Pancreas (tissue), 10 donors: ENCODE measurements at regions not wholly inside any gene's neighbourhood (a gene's known extent, or its start where the extent isn't known, plus 50 kb on each side); places are given as distances from the start of the nearest gene placed in this dataset.
"Not testable (repeated sequence)": the region's sequence is repeated elsewhere in the genome, so short reads cannot be mapped to it uniquely, and the experiment has no call there.

Experiments used
- ATAC-seq, 4 donors: fragments of 200-7000 bp; cut with Tn5 transposase; one replicate each; pipeline versions ENCODE4 v1.8.0 to v1.9.1; 2020; ENCODE audit warnings: mild to moderate bottlenecking in 4 of 4, moderate library complexity in 4 of 4
- DNase-seq, 6 donors: peaks; one replicate each; pipeline ENCODE4 v3.0.0-alpha.2; 2020
- FAIRE-seq: peaks from 2 replicates; lab custom pipeline; 2012; peaks lifted over from hg19 to GRCh38; lab: Jason Lieb, UNC
- H3K27ac ChIP-seq, 4 donors: fragments of 200-600 bp; sonication (generic); 1 replicate in 3 of 4; 2 replicates in 1 of 4; pipeline versions ENCODE4 v1.5.0 to v1.8.0; 2020
- H3K27me3 ChIP-seq, 4 donors: fragments of 200-600 bp; one replicate each; pipeline ENCODE4 v1.8.0; 2021
- H3K36me3 ChIP-seq, 3 donors: fragments of 200-600 bp; sonication (generic) in 1 of 3; one replicate each; pipeline versions ENCODE4 v1.5.0 to v1.8.0; 2020 to 2021
- H3K4me1 ChIP-seq, 3 donors: fragments of 200-600 bp; one replicate each; pipeline ENCODE4 v1.8.0; 2021
- H3K4me3 ChIP-seq, 4 donors: fragments of 200-600 bp; sonication (generic) in 2 of 4; one replicate each; pipeline versions ENCODE4 v1.5.0 to v1.8.0; 2020 to 2021
- H3K9me3 ChIP-seq, 4 donors: fragments of 200-600 bp; one replicate each; pipeline ENCODE4 v1.8.0; 2021
- WGBS, 2 donors: extraction: QIAGEN DNeasy Blood & Tissue Kit; methylation state at CpG; one replicate each; pipeline ENCODE4 v1.1.7; 2013; 5-methylcytosine and 5-hydroxymethylcytosine counted together
- intact Hi-C, 3 donors: fragments of 100-400 bp; cut with DNase I; formaldehyde crosslinking; loops; one replicate each; pipeline versions ENCODE4 v1.11.1 to v1.14.2; 2022
- TF ChIP-seq, protein P1 (sequence below), 4 donors: fragments of 200-600 bp; sonication (generic) in 3 of 4; IDR thresholded peaks; one replicate each; pipeline versions ENCODE4 v1.5.0 to v1.8.0; 2021; ENCODE audit warnings: antibody characterized with exemption in 4 of 4
- donor health status: healthy with polysubstance abuse.
- donor health status: DM: no; HTN: no; CAD: no; lungs with moderate emphysema.
- donor health status: DM: no; HTN: no; CAD: no.
- donor health status: control.
- donor health status: control.
- donor health status: Bipolar disorder and iron deficiency.
- donor health status: DM: yes; HTN: yes; CAD: no.
- donor health status: DM: no; HTN: no; CAD: no.
- donor health status: DM: no; HTN: no; CAD: no.
- donor health status: DM: yes; HTN: yes; CAD: no.

- DNase-seq = peak in 1 of 6 donors; percentile 43
These were observed 201.0 kb downstream of the ZNF716 start for GRCh38 chr7:57651006-57651405.

DNA sequence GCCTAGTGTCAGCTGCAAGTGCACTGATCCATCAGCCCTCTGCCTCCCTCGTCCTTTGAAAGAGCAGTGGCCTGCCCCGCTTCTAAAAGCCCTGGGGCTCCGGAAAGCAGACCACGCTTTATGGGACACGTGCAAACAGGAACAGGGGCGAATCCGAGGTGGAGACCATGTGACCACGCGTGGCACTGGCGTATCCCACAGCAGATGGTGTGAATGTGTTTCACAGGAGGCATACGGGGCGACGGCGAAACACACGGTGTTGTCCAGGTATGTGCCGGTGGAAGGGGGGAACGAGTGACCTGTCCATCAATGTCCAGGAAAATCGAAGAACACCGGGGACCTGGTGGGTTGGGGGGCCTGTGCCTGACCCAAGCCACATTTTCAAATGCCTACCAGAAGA is 201.6 kb downstream of the ZNF716 start:
- H3K4me1 ChIP-seq, H3K27me3 ChIP-seq, H3K9me3 ChIP-seq, H3K4me3 ChIP-seq, intact Hi-C loops, FAIRE-seq, H3K36me3 ChIP-seq, H3K27ac ChIP-seq, ATAC-seq: not testable (repeated sequence)
- WGBS, 2 donors = 77 to 86% methylated on average over 19 of the region's 19 CpGs
- DNase-seq = peak in 1 of 6 donors; percentile 67

More at GRCh38 chr7:57651006-57651405, 201.0 kb downstream of the ZNF716 start:
- no peaks in the 10 kb centered on the region for H3K27me3 ChIP-seq
- H3K27ac ChIP-seq = no peak overlapping the region
- H3K9me3 ChIP-seq = no peaks in the 10 kb centered on the region
- no peak overlapping the region for H3K4me3 ChIP-seq
- intact Hi-C loops = no loop called here
- TF ChIP-seq, protein P1, sequence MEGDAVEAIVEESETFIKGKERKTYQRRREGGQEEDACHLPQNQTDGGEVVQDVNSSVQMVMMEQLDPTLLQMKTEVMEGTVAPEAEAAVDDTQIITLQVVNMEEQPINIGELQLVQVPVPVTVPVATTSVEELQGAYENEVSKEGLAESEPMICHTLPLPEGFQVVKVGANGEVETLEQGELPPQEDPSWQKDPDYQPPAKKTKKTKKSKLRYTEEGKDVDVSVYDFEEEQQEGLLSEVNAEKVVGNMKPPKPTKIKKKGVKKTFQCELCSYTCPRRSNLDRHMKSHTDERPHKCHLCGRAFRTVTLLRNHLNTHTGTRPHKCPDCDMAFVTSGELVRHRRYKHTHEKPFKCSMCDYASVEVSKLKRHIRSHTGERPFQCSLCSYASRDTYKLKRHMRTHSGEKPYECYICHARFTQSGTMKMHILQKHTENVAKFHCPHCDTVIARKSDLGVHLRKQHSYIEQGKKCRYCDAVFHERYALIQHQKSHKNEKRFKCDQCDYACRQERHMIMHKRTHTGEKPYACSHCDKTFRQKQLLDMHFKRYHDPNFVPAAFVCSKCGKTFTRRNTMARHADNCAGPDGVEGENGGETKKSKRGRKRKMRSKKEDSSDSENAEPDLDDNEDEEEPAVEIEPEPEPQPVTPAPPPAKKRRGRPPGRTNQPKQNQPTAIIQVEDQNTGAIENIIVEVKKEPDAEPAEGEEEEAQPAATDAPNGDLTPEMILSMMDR (IDR thresholded peaks at IDR 0.05) = no peak
- WGBS, 2 donors = 64 to 66% methylated on average over 28 of the region's 28 CpGs
- no peaks in the 10 kb centered on the region for H3K4me1 ChIP-seq
- FAIRE-seq (no peak), ATAC-seq (no peak)
- H3K36me3 ChIP-seq = no peaks in the 10 kb centered on the region

DNA sequence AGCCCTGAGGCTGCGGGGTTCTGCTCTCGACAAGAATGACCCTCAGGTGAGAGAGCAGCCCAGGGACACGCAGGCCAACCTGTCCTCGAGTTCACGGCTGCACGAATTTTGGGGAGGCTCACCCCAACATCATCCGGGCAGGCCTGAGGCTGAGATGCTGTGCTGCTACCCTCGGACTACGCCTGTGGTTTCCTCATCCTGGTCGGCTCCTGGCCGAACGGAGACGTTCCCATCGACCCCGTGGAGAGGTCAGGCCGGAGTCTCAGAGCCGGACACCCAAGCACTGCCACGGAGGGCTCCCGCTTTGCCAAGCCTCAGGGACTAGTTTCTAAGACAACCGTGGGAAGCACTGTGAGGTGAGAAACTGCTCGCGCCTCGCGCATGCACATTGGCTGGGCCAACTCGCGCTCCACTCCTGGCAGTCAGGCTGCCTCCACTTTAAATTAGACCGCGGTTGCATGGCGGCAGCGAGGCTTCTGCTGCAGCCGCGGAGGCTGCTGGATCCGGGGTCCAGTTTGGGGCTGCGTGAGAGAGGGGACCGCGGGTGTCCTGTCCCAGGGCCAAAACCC is 203.4 kb downstream of the ZNF716 start:
- H3K4me1 ChIP-seq = no peaks in the 10 kb centered on the region
- no peaks in the 10 kb centered on the region for H3K9me3 ChIP-seq
- TF ChIP-seq, protein P1 (IDR thresholded peaks at IDR 0.05) = no peak
- WGBS, 2 donors = 78 to 81% methylated on average over 36 of the region's 36 CpGs
- H3K27me3 ChIP-seq = no peaks in the 10 kb centered on the region
- no peak overlapping the region for H3K27ac ChIP-seq
- H3K36me3 ChIP-seq = no peaks in the 10 kb centered on the region
- no peak overlapping the region for H3K4me3 ChIP-seq
- FAIRE-seq (no peak), ATAC-seq (no peak), DNase-seq (peak in 1 of 6 donors; percentile 45)
- intact Hi-C loops = no loop called here

GRCh38 chr7:57655156-57655871 is 205.3 kb downstream of the ZNF716 start:
- H3K27ac ChIP-seq, H3K4me3 ChIP-seq, DNase-seq, intact Hi-C loops, H3K36me3 ChIP-seq, H3K27me3 ChIP-seq, H3K9me3 ChIP-seq, H3K4me1 ChIP-seq, ATAC-seq, FAIRE-seq: not testable (repeated sequence)
- WGBS, 2 donors = 65 to 74% methylated on average over 31 of the region's 31 CpGs

- ATAC-seq, H3K27me3 ChIP-seq, H3K4me3 ChIP-seq, H3K4me1 ChIP-seq, DNase-seq, H3K36me3 ChIP-seq, H3K9me3 ChIP-seq, H3K27ac ChIP-seq, intact Hi-C loops, FAIRE-seq: not testable (repeated sequence)
- 30 to 36% methylated on average over 4 of the region's 4 CpGs for WGBS, 2 donors
These were observed 209.2 kb downstream of the ZNF716 start for GRCh38 chr7:57659226-57659625.

- H3K27ac ChIP-seq, H3K36me3 ChIP-seq, H3K4me3 ChIP-seq, intact Hi-C loops, ATAC-seq, DNase-seq, H3K9me3 ChIP-seq, H3K27me3 ChIP-seq, FAIRE-seq, H3K4me1 ChIP-seq: not testable (repeated sequence)
- 4 to 8% methylated on average over 1 of the region's 1 CpG for WGBS, 2 donors
These were observed 227.0 kb downstream of the ZNF716 start for GRCh38 chr7:57676928-57677327.

GRCh38 chr7:57685418-57685817 is 235.4 kb downstream of the ZNF716 start:
- DNase-seq (peak in 1 of 6 donors; percentile 51), ATAC-seq (no peak), FAIRE-seq (no peak)
- H3K36me3 ChIP-seq = no peaks in the 10 kb centered on the region
- intact Hi-C loops = no loop called here
- no peaks in the 10 kb centered on the region for H3K4me1 ChIP-seq
- no peaks in the 10 kb centered on the region for H3K9me3 ChIP-seq
- 21 to 23% methylated on average over 1 of the region's 1 CpG for WGBS, 2 donors
- no peak overlapping the region for H3K4me3 ChIP-seq
- H3K27me3 ChIP-seq = no peaks in the 10 kb centered on the region
- no peak overlapping the region for H3K27ac ChIP-seq
- TF ChIP-seq, protein P1 (IDR thresholded peaks at IDR 0.05) = no peak
